ENCODE measurements at regions not wholly inside any gene's neighbourhood (a gene's known extent, or its start where the extent isn't known, plus 50 kb on each side); places are given as distances from the start of the nearest gene placed in this dataset.

GRCh38 chr2:240208096-240208495, 67.6 kb upstream of the OTOS start:
- H4K8ac ChIP-seq (ENCODE audit: extremely low read depth, insufficient read depth, low read length) = no peak overlapping the region
- no peak for DNase-seq (ENCODE audit: low read depth in 1 of 2, low spot score in 2 of 2)
- no peak for FAIRE-seq
- TF ChIP-seq, protein P1, sequence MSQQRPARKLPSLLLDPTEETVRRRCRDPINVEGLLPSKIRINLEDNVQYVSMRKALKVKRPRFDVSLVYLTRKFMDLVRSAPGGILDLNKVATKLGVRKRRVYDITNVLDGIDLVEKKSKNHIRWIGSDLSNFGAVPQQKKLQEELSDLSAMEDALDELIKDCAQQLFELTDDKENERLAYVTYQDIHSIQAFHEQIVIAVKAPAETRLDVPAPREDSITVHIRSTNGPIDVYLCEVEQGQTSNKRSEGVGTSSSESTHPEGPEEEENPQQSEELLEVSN (IDR thresholded peaks at IDR 0.05) = no peak
- TF ChIP-seq EP300 (IDR thresholded peaks at IDR 0.05; ENCODE audit: borderline replicate concordance in 1 of 2, low read depth in 2 of 2, low read length in 2 of 2) = no peak
- no peak overlapping the region for H3K14ac ChIP-seq (ENCODE audit: insufficient read length)
- H3K4ac ChIP-seq (replicated peaks; ENCODE audit: insufficient read length, low read depth, low read length) = no peak overlapping the region
- no peaks in the 10 kb centered on the region for H3K27me3 ChIP-seq (replicated peaks in 1 of 4; ENCODE audit: control insufficient read depth in 3 of 4, extremely low read depth in 1 of 4, insufficient read depth in 3 of 4, low read length in 3 of 4)
- H3K4me1 ChIP-seq (replicated peaks in 1 of 4; ENCODE audit: control insufficient read depth in 3 of 4, insufficient read depth in 4 of 4, low read length in 3 of 4) = peaks cover 5 to 14% (median 7%) of the 10 kb centered on the region in 4 experiments
- peak overlapping the region; percentile 39; the same call in 1 of the 2 replicates for H2AK5ac ChIP-seq (ENCODE audit: low read depth, low read length)
- H4K20me1 ChIP-seq (replicated peaks in 1 of 2; ENCODE audit: control insufficient read depth in 1 of 2, insufficient read depth in 2 of 2, low read length in 2 of 2) = no peaks in the 10 kb centered on the region
- H2BK120ac ChIP-seq (replicated peaks; ENCODE audit: low read depth, low read length) = no peak overlapping the region
- 94% methylated on average over 2 of the region's 2 CpGs; no CpG with 5 or more reads in 1 of the 2 experiments for WGBS, 2 experiments (ENCODE audit: extremely low coverage in 1 of 2, insufficient coverage in 1 of 2, insufficient read length in 1 of 2, insufficient replicate concordance in 2 of 2, low coverage in 1 of 2, low lambda C conversion rate in 2 of 2, missing lambda C conversion rate in 1 of 2)
- no peak overlapping the region for H3K4me2 ChIP-seq (ENCODE audit: insufficient read depth in 1 of 2, low read depth in 2 of 2, low read length in 2 of 2)
- H2BK12ac ChIP-seq (ENCODE audit: low read depth, low read length) = no peak overlapping the region
- no peak overlapping the region for H4K91ac ChIP-seq (replicated peaks; ENCODE audit: insufficient read length, low read length)
- H4K5ac ChIP-seq (ENCODE audit: insufficient read length, low read depth, low read length) = no peak overlapping the region
- no peak overlapping the region for H3K9ac ChIP-seq (replicated peaks in 1 of 4; ENCODE audit: extremely low read depth in 1 of 4, low read depth in 3 of 4, low read length in 3 of 4)
- no peaks in the 10 kb centered on the region for H3K36me3 ChIP-seq (ENCODE audit: control insufficient read depth in 2 of 4, insufficient read depth in 4 of 4, low read length in 3 of 4)
- H2BK5ac ChIP-seq (ENCODE audit: low read depth, low read length) = no peak overlapping the region
- no peaks in the 10 kb centered on the region for H3K23me2 ChIP-seq (ENCODE audit: low read depth, low read length)
- H3K9me3 ChIP-seq (ENCODE audit: insufficient read depth in 2 of 2, low read depth in 1 of 2, low read length in 1 of 2) = no peaks in the 10 kb centered on the region
- POLR2A ChIA-PET (ENCODE audit: partially characterized antibody) = no interaction called here
- no peak overlapping the region for H2BK15ac ChIP-seq (ENCODE audit: low read length)
- H3K27ac ChIP-seq (ENCODE audit: low read depth, low read length) = no peak overlapping the region
- H3K4me3 ChIP-seq (ENCODE audit: extremely low read depth in 1 of 4, insufficient read depth in 2 of 4, low read depth in 3 of 4, low read length in 4 of 4) = no peak overlapping the region
- H2AFZ ChIP-seq (ENCODE audit: low read length) = no peak overlapping the region
- no peak overlapping the region for H3K56ac ChIP-seq (replicated peaks; ENCODE audit: insufficient read length, low read depth, low read length)
- H3K79me2 ChIP-seq (ENCODE audit: control insufficient read depth in 1 of 2, insufficient read depth in 2 of 2, low read length in 2 of 2) = no peaks in the 10 kb centered on the region
- no peak overlapping the region for H3K18ac ChIP-seq (ENCODE audit: extremely low read depth, low read length)
- CTCF ChIA-PET (ENCODE audit: partially characterized antibody) = no interaction called here
- no peaks in the 10 kb centered on the region for H3K79me1 ChIP-seq (ENCODE audit: low read depth, low read length)
- no peak overlapping the region for H3K23ac ChIP-seq (ENCODE audit: insufficient read length)
- H2BK20ac ChIP-seq (ENCODE audit: low read length) = no peak overlapping the region

Measured in H1 (cell line).